Right forelimb (tissue), 1 donor: ENCODE measurements at regions not wholly inside any gene's neighbourhood (a gene's known extent, or its start where the extent isn't known, plus 50 kb on each side); places are given as distances from the start of the nearest gene placed in this dataset.

Source experiments
- DNase-seq: peaks from one replicate; pipeline ENCODE4 v3.0.0-alpha.2; 2018

GRCh38 chr9:13378154-13378553, 98.7 kb upstream of the MPDZ start:
- DNase-seq = no peak

GRCh38 chr9:13377171-13377925, 97.9 kb upstream of the MPDZ start:
- no peak for DNase-seq

- no peak for DNase-seq
These were observed 93.0 kb upstream of the MPDZ start for GRCh38 chr9:13372510-13372909.

- DNase-seq = no peak
These were observed 89.9 kb upstream of the MPDZ start for GRCh38 chr9:13369431-13369830.

GRCh38 chr9:13367784-13368183, 88.3 kb upstream of the MPDZ start:
- DNase-seq = no peak

- no peak for DNase-seq
These were observed 84.9 kb upstream of the MPDZ start for GRCh38 chr9:13364271-13365000.

GRCh38 chr9:13361076-13361475, 81.6 kb upstream of the MPDZ start:
- DNase-seq = no peak

GRCh38 chr9:13360188-13360587, 80.7 kb upstream of the MPDZ start:
- no peak for DNase-seq

GRCh38 chr9:13358128-13358527, 78.6 kb upstream of the MPDZ start:
- peak; percentile 67 for DNase-seq

GRCh38 chr9:13354733-13355132, 75.2 kb upstream of the MPDZ start:
- no peak for DNase-seq

- DNase-seq = no peak
These were observed 73.0 kb upstream of the MPDZ start for GRCh38 chr9:13352451-13352979.

- no peak for DNase-seq
These were observed 72.4 kb upstream of the MPDZ start for GRCh38 chr9:13351778-13352386.

- DNase-seq = no peak
These were observed 53.1 kb upstream of the MPDZ start for GRCh38 chr9:13332571-13332970.

GRCh38 chr9:13331320-13331719, 51.8 kb upstream of the MPDZ start:
- DNase-seq = no peak

- DNase-seq = no peak
These were observed 51.0 kb upstream of the MPDZ start for GRCh38 chr9:13330396-13331004.
